ENCODE measurements at regions not wholly inside any gene's neighbourhood (a gene's known extent, or its start where the extent isn't known, plus 50 kb on each side); places are given as distances from the start of the nearest gene placed in this dataset.
"Not testable (repeated sequence)": the region's sequence is repeated elsewhere in the genome, so short reads cannot be mapped to it uniquely, and the experiment has no call there.

DNA sequence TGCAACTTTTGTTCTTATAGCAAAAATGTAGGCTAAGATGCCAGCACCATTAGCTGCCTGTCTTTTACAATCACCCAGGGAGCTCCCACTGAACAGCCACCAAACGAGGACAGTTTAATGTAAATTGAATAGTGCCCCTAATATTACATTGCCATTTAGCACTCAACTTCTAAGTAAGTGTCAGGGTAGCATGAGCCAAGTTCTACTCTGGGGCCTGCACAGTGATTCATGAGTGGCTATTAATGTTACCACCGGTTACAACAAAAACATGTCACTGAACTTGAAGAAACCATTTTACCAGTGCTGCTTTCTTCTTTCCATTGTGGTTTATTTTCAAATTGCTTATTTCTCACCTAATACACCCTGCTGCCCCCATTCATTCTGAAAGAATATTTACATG is 295.6 kb upstream of the RRP15 start:
- POLR2A ChIA-PET: no interaction called here
- no peak for DNase-seq (ENCODE audit: low read depth, low spot score)
- CTCF ChIA-PET: no interaction called here
- H3K4me3 ChIP-seq (ENCODE audit: low read depth, low read length): no peak overlapping the region
- TF ChIP-seq, protein P1, sequence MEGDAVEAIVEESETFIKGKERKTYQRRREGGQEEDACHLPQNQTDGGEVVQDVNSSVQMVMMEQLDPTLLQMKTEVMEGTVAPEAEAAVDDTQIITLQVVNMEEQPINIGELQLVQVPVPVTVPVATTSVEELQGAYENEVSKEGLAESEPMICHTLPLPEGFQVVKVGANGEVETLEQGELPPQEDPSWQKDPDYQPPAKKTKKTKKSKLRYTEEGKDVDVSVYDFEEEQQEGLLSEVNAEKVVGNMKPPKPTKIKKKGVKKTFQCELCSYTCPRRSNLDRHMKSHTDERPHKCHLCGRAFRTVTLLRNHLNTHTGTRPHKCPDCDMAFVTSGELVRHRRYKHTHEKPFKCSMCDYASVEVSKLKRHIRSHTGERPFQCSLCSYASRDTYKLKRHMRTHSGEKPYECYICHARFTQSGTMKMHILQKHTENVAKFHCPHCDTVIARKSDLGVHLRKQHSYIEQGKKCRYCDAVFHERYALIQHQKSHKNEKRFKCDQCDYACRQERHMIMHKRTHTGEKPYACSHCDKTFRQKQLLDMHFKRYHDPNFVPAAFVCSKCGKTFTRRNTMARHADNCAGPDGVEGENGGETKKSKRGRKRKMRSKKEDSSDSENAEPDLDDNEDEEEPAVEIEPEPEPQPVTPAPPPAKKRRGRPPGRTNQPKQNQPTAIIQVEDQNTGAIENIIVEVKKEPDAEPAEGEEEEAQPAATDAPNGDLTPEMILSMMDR (IDR thresholded peaks at IDR 0.05; ENCODE audit: insufficient read depth, low read length, missing control alignments): no peak

DNA sequence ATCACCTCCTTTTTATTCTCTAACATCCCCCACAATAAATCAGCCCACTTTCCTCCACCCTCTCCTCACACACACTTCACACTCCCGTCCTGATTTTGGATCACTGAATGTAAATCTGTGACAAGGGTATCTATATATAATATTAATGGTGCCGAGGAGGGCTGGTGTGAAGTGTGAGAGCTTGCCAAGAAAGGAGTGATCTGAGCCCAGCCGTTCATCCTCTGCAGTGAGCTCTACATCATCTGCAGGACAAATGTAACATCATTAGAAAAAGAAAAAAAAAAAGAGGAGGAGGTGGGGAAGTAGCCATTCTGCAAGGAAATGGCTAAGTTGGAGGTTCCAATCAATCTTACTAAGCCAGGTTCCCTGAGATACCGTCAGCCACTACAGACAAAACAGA is 291.7 kb upstream of the RRP15 start:
- CTCF ChIA-PET: no interaction called here
- no peak overlapping the region for H3K4me3 ChIP-seq (ENCODE audit: low read depth, low read length)
- POLR2A ChIA-PET: no interaction called here
- DNase-seq (ENCODE audit: low read depth, low spot score): no peak
- TF ChIP-seq, protein P1 (IDR thresholded peaks at IDR 0.05; ENCODE audit: insufficient read depth, low read length, missing control alignments): no peak

DNA sequence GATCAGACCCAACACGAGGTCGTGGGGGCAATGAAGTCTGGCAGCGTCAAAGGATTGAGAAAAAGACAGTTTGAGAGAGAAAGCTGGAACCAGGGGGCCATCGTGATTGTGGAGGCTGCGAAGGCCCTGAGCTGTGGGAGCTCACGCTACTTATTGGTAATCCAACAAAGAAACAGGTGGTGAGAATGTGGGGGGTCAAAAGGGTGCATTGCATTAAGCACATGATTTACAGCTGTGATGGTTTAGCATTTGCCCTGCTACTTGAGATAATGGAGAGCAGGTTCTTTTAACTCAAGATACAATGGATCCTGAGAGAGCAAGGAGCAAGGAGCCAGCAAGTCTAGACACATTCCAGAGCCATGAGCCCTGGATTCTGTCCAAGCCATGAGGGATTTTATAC is 276.8 kb upstream of the RRP15 start:
- DNase-seq (ENCODE audit: low read depth, low spot score); H3K4me3 ChIP-seq (ENCODE audit: low read depth, low read length); POLR2A ChIA-PET: not testable (repeated sequence)
- CTCF ChIA-PET: interaction anchor here (0.6 kb wide), 1 partner anchor 8 kb away, joined by 3 read pairs; no protein-coding TSS in a partner anchor

DNA sequence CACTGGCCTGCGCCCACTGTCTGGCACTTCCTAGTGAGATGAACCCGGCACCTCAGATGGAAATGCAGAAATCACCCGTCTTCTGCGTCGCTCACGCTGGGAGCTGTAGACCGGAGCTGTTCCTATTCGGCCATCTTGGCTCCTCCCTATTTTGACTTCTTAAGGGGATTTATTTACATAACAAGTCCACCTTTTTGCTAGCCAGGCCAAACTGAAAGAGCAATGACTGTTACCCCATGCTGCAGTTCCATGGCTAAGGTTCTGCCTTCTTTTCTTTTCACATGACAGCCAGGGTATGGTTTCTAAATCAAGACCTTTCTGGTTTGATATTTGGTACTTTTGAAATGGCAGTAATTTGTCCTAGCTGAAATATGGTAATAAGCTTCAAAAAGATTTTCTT is 270.0 kb upstream of the RRP15 start:
- H3K4me3 ChIP-seq (ENCODE audit: low read depth, low read length); CTCF ChIA-PET; DNase-seq (ENCODE audit: low read depth, low spot score); POLR2A ChIA-PET: not testable (repeated sequence)

DNA sequence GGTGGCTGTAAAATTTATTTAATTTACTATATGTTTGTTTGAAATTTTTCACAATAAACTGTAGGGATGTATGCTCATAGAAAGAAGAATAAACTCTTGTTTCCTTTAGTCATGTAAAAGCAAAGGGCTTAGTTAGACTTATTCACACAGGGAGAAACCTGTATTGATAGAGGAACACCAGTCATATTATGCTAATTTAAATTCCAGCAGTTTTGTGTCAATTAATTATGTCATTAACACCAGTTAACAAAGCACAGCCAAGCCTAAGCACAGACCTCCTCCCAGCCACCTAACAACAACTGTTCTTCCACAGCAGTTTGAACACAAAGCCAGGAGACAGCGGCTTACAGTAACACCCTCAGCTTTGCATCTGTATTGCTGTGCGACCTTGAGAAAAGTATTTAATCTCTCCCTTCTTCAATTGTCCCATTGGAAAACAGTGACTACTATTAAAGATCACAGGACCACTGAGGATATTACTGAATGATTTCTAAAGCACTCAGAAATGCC is 260.8 kb upstream of the RRP15 start:
- ChIA-PET CTCF (no interaction called here), POLR2A (no interaction called here)
- TF ChIP-seq, protein P1 (IDR thresholded peaks at IDR 0.05; ENCODE audit: insufficient read depth, low read length, missing control alignments): no peak
- DNase-seq (ENCODE audit: low read depth, low spot score): no peak
- H3K4me3 ChIP-seq (ENCODE audit: low read depth, low read length): no peak overlapping the region

DNA sequence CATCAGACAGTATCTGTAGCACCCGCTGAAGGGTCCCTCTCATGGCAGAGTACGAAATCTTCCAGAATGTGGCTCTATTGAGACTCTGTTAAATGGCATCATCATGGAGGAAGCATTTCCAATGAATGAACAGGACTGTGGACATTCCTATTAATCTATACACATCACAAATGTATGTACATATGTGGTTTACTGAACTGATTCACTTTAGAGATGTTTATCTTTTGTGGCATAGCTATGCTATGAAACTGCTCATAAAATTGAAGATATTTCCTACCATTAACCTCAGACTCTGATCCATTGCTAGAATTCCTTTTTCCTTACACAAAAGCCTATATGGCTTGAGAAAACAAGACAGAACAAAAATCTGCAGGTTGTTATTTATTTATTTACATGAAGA is 259.6 kb upstream of the RRP15 start:
- H3K4me3 ChIP-seq (ENCODE audit: low read depth, low read length): no peak overlapping the region
- TF ChIP-seq, protein P1 (IDR thresholded peaks at IDR 0.05; ENCODE audit: insufficient read depth, low read length, missing control alignments): no peak
- ChIA-PET POLR2A (no interaction called here), CTCF (no interaction called here)
- DNase-seq (ENCODE audit: low read depth, low spot score): peak; percentile 37

DNA sequence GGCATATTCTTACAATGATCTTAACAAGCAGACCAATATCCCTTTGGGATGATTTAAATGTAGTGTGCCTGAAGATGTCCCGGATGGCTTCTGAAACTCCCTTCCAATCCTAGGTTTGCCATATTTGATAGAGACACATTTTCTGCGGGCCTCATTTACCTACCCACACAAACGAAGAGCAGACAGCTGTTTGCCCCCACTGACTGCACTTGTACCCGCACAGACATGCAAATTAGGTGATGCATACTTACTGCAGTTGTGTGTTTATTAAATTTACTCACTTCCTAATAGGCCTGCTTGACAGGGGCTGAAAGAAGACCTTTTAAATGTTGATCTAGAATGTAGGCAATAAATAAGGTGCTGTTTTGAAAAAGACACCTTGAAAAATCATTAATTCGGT is 257.9 kb upstream of the RRP15 start:
- CTCF ChIA-PET: no interaction called here
- no peak overlapping the region for H3K4me3 ChIP-seq (ENCODE audit: low read depth, low read length)
- POLR2A ChIA-PET: no interaction called here
- TF ChIP-seq, protein P1 (IDR thresholded peaks at IDR 0.05; ENCODE audit: insufficient read depth, low read length, missing control alignments): no peak
- DNase-seq (ENCODE audit: low read depth, low spot score): no peak

Measured in AG04449 (cell line).